ENCODE measurements at regions not wholly inside any gene's neighbourhood (a gene's known extent, or its start where the extent isn't known, plus 50 kb on each side); places are given as distances from the start of the nearest gene placed in this dataset.
"Not testable (repeated sequence)": the region's sequence is repeated elsewhere in the genome, so short reads cannot be mapped to it uniquely, and the experiment has no call there.

DNA sequence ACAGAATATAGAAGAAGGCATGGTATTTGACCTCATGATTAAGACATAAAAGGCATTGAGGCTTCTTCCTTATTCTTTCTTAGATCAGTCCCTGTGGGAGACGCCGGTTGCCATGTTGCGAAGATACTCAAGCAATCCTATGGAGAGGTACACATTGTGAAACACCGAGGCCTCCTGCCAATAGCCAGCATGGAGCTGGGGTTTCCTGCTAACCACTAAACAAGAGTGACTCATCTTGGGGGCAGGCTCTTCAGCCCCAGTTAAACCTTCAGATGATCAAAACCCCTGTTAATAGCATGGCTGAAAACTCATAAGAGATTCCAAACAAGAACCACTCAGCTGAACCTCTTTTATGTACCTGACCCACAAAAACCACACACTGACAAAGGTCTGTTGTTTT is 478.8 kb downstream of the CD83 start:
- Histone ChIP-seq H3K36me3 (ENCODE audit: insufficient read depth) (no peaks in the 10 kb centered on the region), H3K4me3 (ENCODE audit: low read depth, low read length) (no peak overlapping the region), H3K27ac (ENCODE audit: low read depth) (no peak overlapping the region), H3K4me1 (ENCODE audit: insufficient read depth) (no peaks in the 10 kb centered on the region)
- DNase-seq (ENCODE audit: extremely low spot score): no peak
- WGBS: 91% methylated on average over 4 of the region's 4 CpGs

DNA sequence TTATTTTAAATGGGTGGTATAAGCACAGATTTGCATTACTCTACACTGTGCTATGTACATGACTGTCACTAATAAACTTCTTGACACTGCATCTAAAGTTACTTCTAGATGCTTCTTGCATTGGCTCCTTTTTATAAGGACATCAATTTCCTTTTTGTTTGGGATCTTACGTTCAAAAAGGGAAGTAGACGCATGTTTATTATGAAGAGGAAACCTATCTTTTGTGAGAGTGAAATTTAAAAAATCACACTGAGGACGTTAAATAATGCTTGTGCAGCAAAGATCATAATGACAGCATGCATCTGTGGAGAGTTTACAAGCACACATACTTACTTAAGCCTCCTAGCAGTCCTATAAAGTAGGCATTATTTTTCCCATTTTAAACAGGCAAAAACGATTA is 479.5 kb downstream of the CD83 start:
- 57% methylated on average over 4 of the region's 4 CpGs for WGBS
- no peak for DNase-seq (ENCODE audit: extremely low spot score)
- no peaks in the 10 kb centered on the region for H3K36me3 ChIP-seq (ENCODE audit: insufficient read depth)
- no peaks in the 10 kb centered on the region for H3K4me1 ChIP-seq (ENCODE audit: insufficient read depth)
- H3K27ac ChIP-seq (ENCODE audit: low read depth): no peak overlapping the region
- no peak overlapping the region for H3K4me3 ChIP-seq (ENCODE audit: low read depth, low read length)

DNA sequence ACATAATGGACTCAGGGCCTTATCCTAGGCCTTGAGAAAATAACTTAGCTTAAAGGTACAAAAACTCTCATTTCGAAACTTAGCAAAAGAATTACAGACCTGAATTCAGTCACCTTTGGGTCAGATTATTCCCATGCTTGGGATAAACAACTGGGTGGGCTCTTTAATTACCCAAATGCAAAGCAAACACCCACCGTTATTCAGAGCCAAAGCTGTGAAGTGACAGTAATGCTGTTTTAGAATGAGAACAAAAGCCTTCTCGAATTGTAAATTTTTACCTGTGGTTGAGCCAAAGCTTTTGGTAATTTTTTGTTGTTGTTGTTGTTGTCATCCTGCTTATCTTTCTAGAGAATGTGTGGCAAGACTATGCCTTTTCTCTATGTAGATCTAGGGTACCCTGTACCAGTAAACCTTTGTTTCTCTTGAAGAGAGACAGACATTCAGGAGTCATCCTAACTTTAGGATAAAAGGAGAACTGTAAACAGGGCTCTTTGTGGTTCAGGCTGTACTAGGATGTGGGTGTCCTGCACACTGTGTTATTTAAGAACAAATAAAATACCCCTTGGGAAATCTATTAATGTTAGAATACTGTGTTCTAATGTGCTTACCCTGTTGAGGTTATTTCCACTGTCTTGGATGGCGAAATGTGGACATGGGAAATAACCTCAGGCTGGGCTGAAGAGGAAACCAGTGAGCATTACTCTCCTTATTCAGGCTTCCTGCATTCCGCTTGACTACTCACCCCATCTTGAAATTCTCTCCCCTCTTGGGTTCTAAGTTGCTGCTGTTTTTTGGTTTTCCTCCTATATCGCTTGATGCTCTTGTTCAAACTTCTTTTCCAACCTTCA is 480.7 kb downstream of the CD83 start:
- Histone ChIP-seq H3K36me3 (ENCODE audit: insufficient read depth) (no peaks in the 10 kb centered on the region), H3K4me3 (ENCODE audit: low read depth, low read length) (no peak overlapping the region), H3K4me1 (ENCODE audit: insufficient read depth) (no peaks in the 10 kb centered on the region), H3K27ac (ENCODE audit: low read depth) (no peak overlapping the region)
- WGBS: 89% methylated on average over 6 of the region's 6 CpGs
- no peak for DNase-seq (ENCODE audit: extremely low spot score)

DNA sequence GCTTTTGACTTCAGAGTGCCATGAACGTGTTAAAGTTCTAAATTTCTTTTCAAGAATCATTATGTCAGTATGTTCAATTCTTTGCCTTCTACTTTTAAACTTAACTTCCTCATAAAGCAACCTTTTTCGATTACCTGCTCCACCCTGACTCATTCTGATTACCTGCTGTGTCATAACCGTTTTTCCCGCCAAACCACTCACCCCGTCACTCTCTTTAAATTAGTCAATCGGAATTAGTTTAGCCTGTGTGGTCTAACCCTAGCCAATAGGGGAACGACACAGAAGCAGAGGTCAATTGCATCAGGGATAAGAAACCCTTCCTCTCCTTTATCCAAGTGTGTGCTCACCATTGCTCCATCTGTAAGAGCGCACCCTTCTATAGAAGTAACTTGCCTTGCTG is 482.7 kb downstream of the CD83 start:
- not testable (repeated sequence) for DNase-seq (ENCODE audit: extremely low spot score); H3K36me3 ChIP-seq (ENCODE audit: insufficient read depth); H3K4me3 ChIP-seq (ENCODE audit: low read depth, low read length); H3K4me1 ChIP-seq (ENCODE audit: insufficient read depth); H3K27ac ChIP-seq (ENCODE audit: low read depth)
- 95% methylated on average over 8 of the region's 8 CpGs for WGBS

DNA sequence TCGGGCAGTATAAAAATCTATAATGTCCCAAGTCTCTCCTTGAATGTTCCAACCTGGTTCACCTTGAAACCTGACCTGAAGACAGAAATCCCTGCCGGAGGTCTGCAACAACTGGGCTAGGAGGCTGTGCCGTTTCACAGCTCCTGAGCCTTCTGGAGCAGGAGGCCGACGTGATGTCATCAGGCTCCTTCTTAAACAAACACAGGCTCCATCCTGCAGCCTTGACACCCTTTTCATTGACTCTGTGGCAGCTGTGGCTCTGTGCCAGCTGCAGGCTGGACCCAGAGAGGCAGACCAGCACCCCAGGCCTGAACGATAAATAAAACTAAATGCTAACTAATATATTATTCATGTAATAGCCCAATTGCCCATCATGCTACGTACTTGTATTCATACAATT is 483.9 kb downstream of the CD83 start:
- H3K27ac ChIP-seq (ENCODE audit: low read depth): no peak overlapping the region
- H3K36me3 ChIP-seq (ENCODE audit: insufficient read depth): no peaks in the 10 kb centered on the region
- 70% methylated on average over 7 of the region's 7 CpGs for WGBS
- no peak overlapping the region for H3K4me3 ChIP-seq (ENCODE audit: low read depth, low read length)
- H3K4me1 ChIP-seq (ENCODE audit: insufficient read depth): no peaks in the 10 kb centered on the region
- DNase-seq (ENCODE audit: extremely low spot score): no peak

DNA sequence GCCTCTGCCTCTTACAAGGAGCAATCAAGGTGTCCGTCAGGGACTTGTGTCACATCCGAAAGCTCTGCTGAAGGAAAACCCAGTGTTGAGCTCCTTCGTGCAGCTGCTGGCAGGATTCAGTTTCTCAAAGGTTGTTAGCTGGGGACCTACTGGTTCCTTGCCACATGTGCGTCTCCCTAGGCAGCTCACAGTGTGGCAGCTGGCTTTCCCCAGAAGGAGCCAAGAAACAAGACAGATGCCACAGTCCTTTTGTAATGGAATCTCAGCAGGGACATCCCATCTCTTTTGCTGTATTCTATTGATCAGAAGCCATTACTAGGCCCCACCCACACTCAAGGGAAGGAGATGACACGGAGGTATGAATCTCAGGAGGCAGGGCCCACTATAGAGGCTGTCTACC is 488.8 kb downstream of the CD83 start:
- Histone ChIP-seq H3K36me3 (ENCODE audit: insufficient read depth) (no peaks in the 10 kb centered on the region), H3K4me3 (ENCODE audit: low read depth, low read length) (no peak overlapping the region), H3K4me1 (ENCODE audit: insufficient read depth) (no peaks in the 10 kb centered on the region), H3K27ac (ENCODE audit: low read depth) (no peak overlapping the region)
- DNase-seq (ENCODE audit: extremely low spot score): no peak
- 96% methylated on average over 5 of the region's 5 CpGs for WGBS

DNA sequence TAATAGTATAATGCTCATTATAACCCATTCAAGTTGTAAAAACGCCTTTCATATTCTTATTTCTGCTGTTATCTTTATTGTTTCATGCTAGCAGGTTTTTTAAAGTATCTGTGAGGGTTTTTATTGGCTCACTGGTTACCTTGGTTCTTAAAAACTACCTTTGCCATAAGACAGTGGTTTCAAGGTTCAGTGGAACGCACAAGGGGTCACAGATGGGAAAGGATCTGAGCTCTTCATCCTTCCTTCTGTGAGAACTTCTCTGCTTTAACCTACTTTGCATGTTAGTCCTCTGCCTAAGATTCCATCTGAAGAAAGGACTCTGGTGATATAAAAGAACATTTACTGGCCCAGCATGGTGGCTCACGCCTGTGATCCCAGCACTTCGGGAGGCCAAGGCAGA is 492.6 kb downstream of the CD83 start:
- H3K4me1 ChIP-seq (ENCODE audit: insufficient read depth): no peaks in the 10 kb centered on the region
- H3K4me3 ChIP-seq (ENCODE audit: low read depth, low read length): no peak overlapping the region
- no peak overlapping the region for H3K27ac ChIP-seq (ENCODE audit: low read depth)
- no peak for DNase-seq (ENCODE audit: extremely low spot score)
- WGBS: 97% methylated on average over 4 of the region's 4 CpGs
- no peaks in the 10 kb centered on the region for H3K36me3 ChIP-seq (ENCODE audit: insufficient read depth)

DNA sequence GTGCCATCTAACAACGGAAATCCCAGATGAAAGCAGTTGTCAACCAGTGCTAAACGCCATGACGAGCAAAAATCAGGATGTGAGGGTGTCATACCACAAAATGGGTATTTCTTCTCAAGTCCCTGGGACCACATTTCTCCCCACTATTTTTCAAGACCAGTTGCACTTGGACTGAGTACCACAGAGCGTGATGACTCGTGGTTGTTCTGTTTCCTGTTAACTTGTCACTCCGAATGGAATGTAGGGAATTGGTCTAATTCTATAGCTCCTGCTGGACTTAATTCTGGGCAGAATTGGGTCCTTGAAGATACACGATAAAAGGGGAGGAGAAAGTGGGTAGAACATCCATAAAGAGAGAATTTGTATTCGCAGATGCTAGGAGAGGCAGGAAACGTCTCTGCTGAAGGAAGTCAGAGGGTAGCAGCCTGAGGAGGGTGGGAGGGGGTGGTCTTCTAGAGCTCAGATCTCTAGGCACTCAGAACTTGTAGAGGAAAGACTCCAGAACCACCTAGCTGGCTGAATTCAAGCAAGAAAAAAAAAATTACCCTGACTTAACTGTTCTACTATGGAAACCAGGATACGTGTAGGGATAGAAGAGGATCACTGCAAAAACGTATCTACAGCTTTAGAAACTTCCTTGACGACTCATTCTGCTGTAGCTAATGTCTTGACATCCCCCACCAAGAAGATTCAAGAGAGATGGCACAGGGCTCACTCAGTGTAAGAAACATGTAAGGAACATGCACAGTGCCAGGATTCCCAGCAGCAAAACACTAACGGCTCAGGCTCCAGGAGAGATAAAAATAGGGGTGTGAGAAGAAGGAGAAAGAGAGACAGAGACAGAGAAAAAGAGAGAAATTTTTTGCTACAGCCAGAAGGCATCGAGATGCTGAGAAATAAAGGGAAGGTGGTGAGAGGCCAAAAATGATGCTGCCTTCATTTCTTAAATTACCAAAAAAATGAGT is 494.7 kb downstream of the CD83 start:
- 77% methylated on average over 14 of the region's 14 CpGs for WGBS
- DNase-seq (ENCODE audit: extremely low spot score): no peak
- H3K27ac ChIP-seq (ENCODE audit: low read depth): no peak overlapping the region
- H3K4me3 ChIP-seq (ENCODE audit: low read depth, low read length): no peak overlapping the region
- no peaks in the 10 kb centered on the region for H3K36me3 ChIP-seq (ENCODE audit: insufficient read depth)
- no peaks in the 10 kb centered on the region for H3K4me1 ChIP-seq (ENCODE audit: insufficient read depth)

DNA sequence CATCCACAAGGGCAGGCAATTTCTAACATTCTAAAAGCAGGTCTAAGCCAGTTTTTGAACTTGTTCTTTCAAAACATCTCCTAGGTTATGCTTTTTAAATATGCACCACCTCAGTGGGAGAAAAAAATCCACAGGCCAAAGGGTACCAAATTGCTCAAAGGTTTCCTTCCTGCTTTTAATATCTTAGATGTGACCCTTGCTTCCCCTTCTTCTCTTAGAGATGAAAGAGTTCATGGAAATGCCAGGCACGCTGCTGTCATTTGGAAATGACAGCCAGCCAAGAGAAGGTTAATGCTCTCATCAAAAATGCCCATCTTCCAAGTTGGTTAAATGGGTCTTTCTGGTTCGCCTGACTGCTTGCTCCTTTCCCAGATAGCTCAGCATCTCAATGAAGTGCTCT is 497.1 kb downstream of the CD83 start:
- no peak for DNase-seq (ENCODE audit: extremely low spot score)
- no peaks in the 10 kb centered on the region for H3K36me3 ChIP-seq (ENCODE audit: insufficient read depth)
- H3K4me3 ChIP-seq (ENCODE audit: low read depth, low read length): no peak overlapping the region
- H3K4me1 ChIP-seq (ENCODE audit: insufficient read depth): no peaks in the 10 kb centered on the region
- no peak overlapping the region for H3K27ac ChIP-seq (ENCODE audit: low read depth)
- WGBS: 91% methylated on average over 2 of the region's 2 CpGs

DNA sequence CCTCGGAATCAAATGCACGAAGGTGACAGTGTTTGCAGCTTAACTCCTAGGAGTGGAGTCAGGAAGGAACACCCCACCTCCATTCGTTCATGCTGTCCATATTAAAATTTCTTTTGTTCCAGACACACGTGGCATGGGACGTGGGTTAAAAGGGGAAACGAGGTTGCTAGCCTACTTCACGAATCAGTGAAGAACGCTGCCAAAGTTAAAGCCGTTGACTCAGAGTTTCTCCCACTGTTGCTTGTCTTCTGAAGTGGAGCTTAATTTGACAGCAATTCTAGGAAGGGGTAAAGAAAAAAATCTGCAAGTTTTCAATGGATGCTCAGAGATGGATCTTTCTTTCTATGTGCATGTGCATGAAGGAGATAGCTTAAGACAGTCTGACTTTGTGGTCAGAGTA is 499.1 kb downstream of the CD83 start:
- WGBS: 83% methylated on average over 9 of the region's 9 CpGs
- Histone ChIP-seq H3K4me3 (ENCODE audit: low read depth, low read length) (no peak overlapping the region), H3K36me3 (ENCODE audit: insufficient read depth) (no peaks in the 10 kb centered on the region), H3K27ac (ENCODE audit: low read depth) (no peak overlapping the region), H3K4me1 (ENCODE audit: insufficient read depth) (no peaks in the 10 kb centered on the region)
- no peak for DNase-seq (ENCODE audit: extremely low spot score)

DNA sequence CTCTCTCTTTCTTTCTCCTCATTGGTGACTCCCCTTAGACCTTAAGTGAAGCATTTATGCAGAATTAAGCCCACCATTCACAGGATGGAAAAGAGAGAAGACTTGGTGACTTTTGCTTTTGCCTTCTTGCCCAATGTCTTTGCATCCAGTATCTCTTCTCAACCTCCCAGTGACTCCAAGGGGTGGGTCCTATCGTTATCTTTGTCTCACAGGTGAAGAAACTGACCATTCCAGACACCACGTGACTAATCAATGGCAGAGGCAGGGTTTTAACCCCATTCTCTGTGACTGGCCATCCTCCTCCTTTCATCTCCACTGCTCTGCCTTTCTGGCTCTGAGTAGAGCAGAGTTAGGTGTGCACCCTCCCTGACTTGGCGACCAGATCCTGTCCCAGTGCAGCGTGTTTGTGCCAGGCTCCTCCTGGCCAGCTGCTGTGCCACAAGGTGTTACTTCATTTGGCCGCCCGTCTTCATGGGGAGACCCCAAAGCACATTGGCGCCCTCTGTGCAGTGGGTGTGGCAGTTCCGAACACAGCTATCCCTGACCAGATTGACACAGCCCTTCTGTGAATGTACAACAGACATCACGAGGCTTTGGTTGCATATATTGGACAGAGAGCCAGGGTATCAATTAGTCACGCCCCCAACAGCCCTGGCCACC is 501.3 kb downstream of the CD83 start:
- Histone ChIP-seq H3K36me3 (ENCODE audit: insufficient read depth) (no peaks in the 10 kb centered on the region), H3K4me3 (ENCODE audit: low read depth, low read length) (no peak overlapping the region), H3K4me1 (ENCODE audit: insufficient read depth) (no peaks in the 10 kb centered on the region), H3K27ac (ENCODE audit: low read depth) (no peak overlapping the region)
- WGBS: 92% methylated on average over 10 of the region's 10 CpGs
- DNase-seq (ENCODE audit: extremely low spot score): no peak

DNA sequence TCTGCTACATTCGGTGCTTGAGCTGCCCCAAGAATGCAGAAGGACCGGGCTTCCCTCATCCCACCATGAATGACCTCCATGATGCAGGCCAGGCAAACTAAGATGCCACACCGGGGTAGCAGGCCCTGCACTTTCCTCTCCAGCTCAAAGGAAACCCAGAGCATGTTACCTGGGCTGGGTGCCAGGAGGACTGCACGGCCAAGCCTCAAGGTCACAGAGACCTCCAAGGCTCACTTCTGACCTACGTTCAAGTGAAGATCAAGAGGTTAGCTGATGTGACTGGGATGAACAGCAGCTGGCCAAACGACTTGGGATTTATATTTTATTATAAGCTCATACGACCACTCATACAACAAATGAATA is 501.8 kb downstream of the CD83 start:
- WGBS: 67% methylated on average over 7 of the region's 7 CpGs
- H3K27ac ChIP-seq (ENCODE audit: low read depth): no peak overlapping the region
- H3K36me3 ChIP-seq (ENCODE audit: insufficient read depth): no peaks in the 10 kb centered on the region
- no peaks in the 10 kb centered on the region for H3K4me1 ChIP-seq (ENCODE audit: insufficient read depth)
- no peak overlapping the region for H3K4me3 ChIP-seq (ENCODE audit: low read depth, low read length)
- DNase-seq (ENCODE audit: extremely low spot score): no peak

DNA sequence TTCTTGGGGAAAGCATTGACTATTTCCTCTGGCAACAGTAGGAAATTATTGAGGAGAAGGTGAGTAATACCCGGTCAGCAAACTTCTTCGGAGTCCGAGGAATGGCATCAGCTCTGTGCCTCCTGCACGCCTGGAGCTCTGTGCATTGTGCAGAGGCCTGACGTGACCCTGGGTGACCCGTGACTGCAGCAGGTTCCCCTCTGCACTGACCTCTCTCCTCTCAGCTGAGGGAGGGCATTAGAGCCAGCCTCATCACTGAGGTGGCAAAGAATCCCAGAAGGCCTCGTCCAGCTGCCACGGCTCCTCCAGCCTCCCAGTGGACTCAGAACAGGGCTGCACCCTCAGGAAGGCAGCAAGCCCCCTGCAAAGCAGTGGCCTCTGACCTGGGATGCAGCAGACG is 502.9 kb downstream of the CD83 start:
- WGBS: 82% methylated on average over 9 of the region's 9 CpGs
- DNase-seq (ENCODE audit: extremely low spot score): no peak
- no peaks in the 10 kb centered on the region for H3K36me3 ChIP-seq (ENCODE audit: insufficient read depth)
- H3K4me3 ChIP-seq (ENCODE audit: low read depth, low read length): no peak overlapping the region
- no peak overlapping the region for H3K27ac ChIP-seq (ENCODE audit: low read depth)
- no peaks in the 10 kb centered on the region for H3K4me1 ChIP-seq (ENCODE audit: insufficient read depth)

DNA sequence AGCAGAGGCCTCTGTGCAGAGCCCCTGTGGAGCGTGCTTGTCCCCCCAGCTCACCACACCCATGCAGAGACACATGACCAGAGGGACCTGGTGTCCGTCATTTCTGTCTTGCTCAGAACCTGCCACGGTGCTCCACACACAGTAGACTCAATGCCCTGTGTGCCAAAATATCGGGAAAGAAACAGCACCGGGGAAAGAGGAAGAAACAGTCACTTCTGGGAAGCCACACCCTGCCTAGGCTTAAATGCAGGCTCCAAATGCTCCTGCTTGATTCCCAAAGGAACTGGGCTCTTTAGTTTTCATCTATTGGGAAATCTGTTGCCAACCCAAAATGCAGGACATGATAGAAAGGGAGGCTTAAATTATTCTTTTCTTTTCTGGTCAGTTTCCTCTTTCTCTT is 503.9 kb downstream of the CD83 start:
- no peaks in the 10 kb centered on the region for H3K4me1 ChIP-seq (ENCODE audit: insufficient read depth)
- no peaks in the 10 kb centered on the region for H3K36me3 ChIP-seq (ENCODE audit: insufficient read depth)
- H3K27ac ChIP-seq (ENCODE audit: low read depth): no peak overlapping the region
- WGBS: 59% methylated on average over 5 of the region's 5 CpGs
- H3K4me3 ChIP-seq (ENCODE audit: low read depth, low read length): no peak overlapping the region
- no peak for DNase-seq (ENCODE audit: extremely low spot score)

Data from urinary bladder (tissue), 3 donors.